ENCODE measurements at regions not wholly inside any gene's neighbourhood (a gene's known extent, or its start where the extent isn't known, plus 50 kb on each side); places are given as distances from the start of the nearest gene placed in this dataset.
"Not testable (repeated sequence)": the region's sequence is repeated elsewhere in the genome, so short reads cannot be mapped to it uniquely, and the experiment has no call there.

DNA sequence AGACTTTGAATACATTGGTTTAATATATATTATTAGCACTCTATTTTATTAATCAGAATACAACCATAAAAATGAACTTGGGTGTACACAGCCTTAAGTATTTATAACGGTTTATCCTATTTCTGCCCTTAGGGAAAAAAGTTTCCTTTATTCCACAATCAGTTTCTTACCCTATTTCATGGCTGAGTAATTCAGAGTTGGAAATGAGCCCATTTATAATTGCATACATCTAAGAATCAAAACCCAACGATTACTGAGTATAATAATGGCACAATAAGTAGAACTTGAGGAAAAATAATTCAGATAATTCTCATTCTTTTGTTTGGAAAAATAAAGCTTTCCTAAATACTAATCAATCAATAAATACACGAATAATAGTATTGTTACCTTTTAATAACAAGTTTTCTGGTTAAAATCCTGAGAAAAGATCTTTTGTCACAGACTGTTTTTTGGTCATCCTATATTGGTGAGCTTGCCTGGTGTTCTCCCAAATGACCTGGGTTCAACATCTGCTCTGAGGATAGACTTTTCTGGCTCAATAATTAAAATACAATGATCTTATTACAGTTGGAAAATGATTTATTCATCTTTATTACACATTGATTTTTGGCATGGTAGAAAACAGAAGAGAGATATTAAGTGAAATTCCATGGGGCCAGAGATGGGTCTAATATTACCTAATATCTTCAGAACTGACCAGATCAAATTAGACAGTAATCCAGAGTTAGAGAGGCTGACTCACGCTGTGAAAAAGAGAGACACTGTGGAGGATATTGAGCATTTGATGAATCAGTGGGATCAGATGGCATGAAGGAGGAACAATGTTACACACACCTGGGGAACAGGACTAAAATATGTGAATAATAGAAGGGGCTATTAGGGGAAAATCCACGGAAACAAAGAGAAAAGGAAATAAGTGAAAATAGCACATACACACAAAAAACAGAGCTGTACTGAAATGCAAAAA is 162.1 kb upstream of the TBX18 start:
- no peak for DNase-seq (ENCODE audit: low read depth)

DNA sequence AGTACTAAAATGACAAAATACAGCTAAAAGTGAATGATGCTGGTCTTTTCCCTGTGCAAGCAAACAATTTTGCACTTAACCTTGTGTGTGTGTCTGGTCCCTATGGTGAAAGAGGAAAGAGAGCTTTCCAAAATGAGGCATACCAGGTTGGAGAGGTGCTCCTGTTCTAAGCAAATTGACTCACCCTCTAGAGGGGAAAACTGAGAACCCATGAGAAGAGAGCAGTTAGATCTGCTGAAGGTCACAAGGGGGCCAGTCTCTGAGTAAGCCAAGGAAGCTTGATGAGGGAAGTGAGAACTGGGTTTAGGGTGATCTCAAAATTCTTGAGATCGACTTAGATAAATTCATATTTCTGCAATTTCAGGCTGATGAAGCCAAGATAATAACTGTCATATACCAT is 157.5 kb upstream of the TBX18 start:
- no peak for DNase-seq (ENCODE audit: low read depth)

DNA sequence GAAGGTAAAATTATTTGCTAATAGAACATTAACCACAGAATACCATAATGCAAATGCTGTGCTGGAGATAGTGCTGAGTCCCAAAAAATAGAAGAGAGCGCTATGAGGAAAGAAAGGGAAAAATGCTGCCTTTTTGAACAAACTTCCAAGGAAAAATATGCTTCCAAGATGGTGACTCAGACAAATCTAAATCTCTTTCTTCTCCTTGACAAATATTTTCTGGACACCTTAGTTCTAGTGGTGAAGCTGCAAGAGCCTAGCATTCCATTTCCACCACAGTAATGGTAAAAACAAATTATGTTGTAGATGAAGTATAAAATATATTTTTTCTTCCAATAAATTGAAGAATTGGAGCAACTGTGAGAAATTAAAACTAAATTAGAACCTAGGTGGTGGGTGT is 155.6 kb upstream of the TBX18 start:
- DNase-seq (ENCODE audit: low read depth), result no peak

DNA sequence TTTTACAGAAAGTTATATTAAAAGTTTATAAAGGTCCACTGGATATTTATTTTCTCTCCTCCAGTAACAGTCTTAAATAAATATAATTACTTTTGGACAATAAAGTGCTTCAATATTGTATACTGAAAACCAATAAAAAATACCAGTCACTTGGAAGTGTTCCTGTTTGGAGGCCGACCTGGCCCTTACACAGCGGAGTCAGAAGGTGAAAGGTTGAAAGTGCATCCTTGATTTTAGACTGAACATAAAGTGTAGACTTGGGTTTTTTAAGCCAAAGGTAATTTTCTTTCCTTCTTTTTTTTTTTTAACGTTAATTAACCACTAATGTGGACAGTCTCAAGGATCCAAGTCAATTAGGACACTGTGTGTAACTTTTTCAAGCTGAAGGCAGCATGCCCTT is 152.3 kb upstream of the TBX18 start:
- DNase-seq (ENCODE audit: low read depth), result no peak

DNA sequence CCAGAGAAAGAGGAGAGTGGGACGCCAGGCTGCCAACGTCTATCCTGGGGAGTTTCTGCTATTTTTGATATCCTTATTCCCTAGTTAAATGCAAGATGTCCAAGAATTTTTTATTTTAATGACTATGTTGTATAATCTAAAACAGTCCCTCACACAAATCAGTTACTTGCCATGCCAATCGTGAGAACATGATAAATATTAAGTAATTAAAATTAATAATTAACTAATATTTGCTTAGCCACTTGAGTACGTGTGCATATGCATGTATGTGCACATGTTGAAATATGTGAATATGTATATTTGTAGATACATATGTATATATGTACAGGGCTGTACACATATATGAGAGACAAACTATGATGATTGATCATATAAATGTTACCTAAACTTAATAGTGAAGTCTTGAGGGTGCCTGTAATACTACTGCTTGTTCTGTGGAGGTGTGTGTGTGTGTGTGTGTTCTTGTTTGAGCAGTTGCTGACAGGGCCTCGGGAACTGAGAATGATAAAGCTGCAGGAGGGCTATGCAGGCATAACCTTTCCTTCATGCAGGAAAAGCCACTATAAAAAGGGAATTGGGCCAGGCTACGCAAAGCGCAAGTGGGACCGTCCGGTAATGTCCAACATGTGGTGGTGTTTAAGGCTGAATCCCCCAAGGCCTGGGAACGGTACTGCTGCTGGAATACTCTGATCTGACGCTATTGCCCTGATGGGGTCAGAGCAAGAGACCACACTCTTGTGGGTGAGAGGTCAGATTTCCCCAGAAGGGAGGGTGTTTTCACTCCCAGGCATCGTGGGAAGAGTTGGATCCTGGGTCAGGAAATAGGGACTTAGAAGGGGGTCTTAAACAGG is 148.3 kb upstream of the TBX18 start:
- no peak for DNase-seq (ENCODE audit: low read depth)

DNA sequence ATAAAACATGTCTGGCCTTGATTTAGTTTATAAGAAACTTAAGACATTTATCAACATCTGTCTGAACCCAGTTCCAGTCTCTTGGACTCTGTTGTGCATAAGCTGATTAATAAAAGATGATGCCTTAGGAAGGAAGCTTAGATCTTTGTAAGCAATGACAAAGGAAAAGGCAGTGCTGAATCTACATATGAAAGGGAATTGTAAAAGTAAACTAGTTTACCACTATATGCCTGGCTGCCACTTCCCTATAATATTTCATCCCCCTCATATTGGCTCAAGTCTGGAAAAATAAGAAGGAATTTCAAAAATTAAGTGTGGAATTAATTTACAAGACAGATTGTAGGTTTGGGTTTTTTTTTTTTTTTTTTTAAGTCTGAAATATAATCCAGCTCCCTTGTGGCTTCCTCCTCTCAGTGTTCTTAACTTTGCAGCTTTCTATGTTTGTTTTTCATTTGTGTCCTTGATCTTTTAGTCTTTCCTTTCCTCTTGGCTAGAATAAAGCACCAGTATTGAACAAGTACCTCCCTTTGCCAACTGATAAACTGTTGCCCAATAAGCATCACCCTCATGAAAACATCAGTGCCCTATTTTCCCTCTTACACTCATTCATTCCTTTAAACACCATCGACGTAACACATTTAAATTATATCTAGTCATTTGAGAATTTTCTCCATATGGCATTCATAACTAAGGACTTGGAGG is 146.7 kb upstream of the TBX18 start:
- DNase-seq (ENCODE audit: low read depth), result no peak

DNA sequence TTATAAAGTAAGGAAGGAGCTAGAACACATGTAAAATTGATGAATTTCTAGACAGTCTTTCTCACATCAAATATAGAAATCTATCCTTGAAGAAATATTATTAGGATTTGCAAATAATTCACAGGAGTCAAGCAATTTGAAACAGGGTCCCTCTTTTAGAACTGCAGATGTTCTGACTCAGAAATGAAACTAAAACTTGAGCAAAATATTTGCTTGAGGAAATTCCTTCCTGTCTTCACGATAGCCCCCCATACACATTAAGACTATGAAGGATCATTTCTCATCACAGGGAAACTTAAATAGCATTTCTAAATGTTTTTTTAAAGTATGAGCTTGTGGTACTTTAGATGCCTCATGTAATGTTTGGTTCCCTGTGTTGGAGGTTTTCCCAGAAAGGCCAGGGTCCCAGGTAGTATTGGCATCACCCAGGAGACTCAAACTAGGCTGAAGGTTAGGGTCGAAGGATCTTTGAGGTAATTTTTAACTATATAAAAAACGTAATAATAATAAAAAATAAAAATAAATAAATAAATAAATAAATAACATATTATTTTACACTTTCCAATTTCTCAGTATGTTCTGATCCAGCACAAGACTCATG is 144.0 kb upstream of the TBX18 start:
- DNase-seq (ENCODE audit: low read depth), result no peak

DNA sequence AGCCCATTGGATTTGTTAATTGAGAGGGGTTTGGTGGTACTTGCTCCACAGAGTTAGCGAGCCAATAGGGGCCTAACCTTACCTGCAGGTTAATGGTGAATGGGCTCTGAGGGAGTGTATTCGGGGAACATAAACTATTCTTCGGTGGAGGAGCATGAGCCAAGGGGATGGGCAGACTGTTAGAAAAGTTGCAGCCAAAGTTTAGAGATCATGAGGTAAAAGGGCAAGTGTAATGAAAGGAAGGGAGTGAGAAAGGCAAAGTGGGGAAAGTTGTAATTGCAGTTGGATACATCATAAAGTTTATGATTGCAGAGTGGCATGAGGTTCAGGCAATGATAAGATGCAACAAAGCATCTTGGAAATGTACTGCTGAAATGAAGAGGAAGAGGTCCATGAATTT is 142.1 kb upstream of the TBX18 start:
- DNase-seq (ENCODE audit: low read depth), result no peak

DNA sequence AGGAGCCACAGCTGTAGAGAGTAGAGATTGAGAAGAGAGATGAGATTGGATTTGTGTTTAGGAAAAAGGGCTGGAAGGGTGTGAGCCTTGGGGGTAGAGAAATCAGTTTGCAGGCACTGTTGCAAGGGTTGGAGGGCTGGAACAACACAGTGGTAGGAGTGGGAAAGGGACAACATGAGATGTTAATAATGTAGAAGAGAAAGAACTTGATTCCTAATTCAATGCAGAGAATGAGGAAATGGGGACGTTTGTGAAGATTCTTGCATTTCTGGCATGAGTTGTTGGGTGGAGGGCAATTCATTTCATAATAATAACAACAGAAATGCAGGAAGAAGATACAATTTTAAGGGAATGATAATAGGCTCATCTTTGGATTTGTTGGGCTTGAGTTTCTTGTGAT is 141.4 kb upstream of the TBX18 start:
- no peak for DNase-seq (ENCODE audit: low read depth)

DNA sequence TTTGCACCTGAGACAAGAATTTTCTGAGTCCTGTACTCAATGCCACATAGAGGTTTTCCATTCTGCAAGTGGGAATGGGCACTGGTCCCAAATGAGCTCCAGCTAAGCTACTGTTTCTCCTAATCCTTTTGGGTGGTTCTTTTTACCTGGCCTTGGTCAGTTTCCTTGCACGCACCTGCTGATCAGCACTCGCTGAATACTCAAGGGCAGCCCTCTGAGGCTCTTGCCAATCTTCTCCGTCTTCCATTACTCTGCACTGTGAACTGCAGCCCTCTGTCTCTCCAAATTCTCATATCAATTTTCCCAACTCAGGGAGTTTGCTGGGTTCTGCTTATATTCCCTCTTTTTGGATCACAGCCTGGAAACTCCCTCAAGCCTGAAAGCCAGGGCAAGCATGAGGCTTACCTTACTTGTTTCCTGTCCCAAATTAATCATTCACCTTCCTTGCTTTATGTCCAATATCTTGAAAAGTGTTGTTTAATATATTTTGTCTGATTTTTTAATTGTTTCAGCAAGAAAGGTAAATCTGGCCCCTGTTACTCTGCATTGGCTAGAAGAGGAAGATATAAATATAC is 138.0 kb upstream of the TBX18 start:
- no peak for DNase-seq (ENCODE audit: low read depth)

DNA sequence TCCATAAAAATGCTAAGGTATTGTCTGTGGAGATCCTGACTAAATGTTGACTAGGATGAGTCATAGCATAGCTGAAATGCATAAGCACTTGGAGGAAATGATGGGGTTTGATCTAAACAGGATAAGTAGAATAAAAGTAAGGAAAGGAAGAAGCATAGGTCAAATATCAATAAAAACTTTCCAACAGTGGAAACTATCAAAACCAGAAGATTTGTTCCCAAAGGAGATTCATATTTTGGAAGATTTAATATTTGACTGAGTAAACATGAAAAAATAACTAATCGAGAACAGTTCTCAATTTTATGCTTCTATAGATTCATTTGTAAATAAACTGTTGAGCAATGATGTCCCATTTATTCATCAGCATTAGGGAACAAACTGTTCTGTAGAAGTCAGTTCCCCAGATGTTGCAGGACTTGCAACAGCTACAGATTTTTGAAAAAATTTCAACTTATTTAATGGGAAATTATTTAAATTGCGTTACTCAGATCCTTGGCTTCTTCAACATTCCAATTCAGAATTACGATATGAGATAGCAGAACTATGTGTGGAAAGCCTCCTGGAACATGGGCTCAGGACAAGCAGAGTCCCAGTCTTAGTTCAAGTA is 133.7 kb upstream of the TBX18 start:
- no peak for DNase-seq (ENCODE audit: low read depth)

DNA sequence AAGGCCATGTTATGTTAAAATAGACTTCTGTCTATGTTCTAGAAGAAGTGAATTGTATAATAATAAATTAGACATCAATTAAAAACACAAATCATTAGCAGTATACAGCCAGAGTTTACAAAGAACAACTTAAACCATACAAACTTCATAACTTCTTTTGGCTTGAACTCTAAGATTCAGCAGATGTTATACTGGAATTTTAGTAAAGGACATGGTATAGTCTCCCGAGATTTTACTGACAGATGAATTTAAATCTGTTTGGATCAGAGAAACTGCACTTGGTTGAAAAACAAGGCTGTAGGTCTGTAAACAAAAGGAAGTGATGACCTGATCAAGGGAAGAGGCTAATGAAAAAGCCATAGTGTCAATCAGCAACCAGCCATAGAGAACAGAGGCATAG is 132.6 kb upstream of the TBX18 start:
- no peak for DNase-seq (ENCODE audit: low read depth)

DNA sequence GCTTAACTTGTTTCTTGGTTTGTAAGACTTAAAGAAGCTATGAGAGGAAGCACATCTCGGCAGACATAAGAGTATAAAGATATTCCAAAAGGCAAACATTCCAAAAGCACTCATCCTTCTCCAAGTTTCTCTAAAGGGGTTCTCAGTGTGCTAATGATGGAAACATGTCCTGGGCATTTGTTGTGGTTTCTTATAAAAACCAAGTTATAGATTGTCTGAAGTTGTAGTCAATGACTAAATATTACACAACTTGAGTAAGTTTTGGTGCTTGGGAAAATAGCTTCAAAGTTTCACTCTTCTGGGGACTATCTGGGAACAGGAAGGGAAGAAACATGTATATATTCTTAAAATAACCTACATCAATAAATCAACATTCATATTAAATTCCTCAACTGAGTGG is 128.3 kb upstream of the TBX18 start:
- DNase-seq (ENCODE audit: low read depth), result peak; percentile 3

DNA sequence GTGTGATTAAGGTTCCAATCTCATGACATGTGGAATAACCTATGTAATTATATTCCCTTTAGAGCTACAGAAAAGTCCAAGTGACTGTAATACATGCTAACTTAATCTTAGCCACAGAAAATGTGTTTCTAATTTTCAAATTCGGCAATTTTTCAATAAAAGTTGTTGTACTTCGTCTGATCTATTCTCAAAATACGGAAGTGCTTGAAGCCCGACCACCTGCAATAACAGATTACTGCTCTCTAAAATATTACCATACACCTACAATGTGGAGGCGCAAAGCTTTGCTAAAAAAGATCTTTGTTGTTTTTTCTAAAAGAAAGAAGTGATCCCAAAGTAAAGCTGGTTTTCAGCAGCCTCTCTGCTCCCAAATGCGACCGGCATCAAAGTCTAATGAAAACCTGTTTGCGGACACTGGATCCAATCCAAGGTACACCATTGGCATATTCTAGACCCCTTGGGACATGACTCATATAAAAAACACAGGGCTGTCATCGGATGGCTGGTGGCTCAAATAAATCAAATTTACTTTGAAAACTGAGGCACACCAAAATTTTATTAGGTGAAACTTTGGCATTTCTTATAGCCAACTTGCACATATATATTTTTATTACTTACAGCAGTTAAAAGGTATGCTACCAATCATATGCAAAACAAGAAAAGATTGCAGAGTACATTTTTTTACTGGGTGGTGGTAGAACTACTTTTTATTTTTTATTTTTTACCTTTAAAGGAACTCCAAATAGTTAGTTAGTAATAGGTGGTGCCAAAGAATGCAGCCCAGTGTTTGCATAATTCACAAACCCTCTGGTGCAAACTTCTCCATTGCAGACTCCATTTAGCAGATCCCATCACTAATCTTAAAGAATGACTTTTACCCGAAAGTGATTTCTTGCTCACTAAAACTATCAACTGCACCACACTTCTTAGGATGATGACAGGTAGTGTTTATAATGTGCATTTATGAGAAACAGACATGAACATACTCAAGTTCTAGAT is 118.7 kb upstream of the TBX18 start:
- no peak for DNase-seq (ENCODE audit: low read depth)

DNA sequence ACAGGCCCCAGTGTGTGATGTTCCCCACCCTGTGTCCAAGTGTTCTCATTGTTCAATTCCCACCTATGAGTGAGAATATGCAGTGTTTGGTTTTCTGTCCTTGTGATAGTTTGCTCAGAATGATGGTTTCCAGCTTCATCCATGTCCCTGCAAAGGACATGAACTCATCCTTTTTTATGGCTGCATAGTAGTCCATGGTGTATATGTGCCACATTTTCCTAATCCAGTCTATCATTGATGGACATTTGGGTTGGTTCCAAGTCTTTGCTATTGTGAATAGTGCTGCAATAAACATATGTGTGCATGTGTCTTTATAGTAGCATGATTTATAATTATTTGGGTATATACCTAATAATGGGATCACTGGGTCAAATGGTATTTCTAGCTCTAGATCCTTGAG is 115.0 kb upstream of the TBX18 start:
- DNase-seq (ENCODE audit: low read depth), result not testable (repeated sequence)

DNA sequence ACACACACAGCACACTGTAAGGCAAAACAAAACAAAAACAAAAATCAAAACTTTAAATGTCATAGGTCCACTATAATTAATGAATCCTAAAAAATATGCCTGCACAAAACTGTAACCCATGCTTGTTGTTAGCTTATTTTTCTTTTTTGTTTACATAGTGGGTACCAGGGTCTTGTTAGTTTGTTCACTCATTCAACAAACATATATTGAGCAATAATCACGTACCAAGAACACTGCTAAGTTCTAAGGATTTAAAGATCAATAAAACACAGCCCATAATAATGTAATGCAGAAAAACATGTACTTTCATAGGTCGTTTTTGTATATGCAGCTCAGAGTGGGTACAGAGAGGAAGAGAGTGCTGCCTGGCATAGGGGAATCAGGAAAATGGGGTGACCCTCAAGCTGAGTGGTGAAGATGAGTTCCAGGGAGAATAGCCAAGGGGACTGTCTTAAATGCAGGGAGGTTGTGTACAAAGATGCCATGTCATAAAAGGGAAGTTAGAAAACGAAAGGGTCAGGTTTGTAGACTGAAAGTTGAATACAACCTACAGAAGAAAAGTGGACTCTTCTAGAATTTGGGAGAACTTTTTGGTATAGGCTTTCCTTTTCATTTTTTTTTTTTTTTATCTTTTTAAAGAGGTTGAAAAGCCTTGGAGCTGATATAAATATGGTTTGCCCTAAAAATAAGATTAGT is 113.3 kb upstream of the TBX18 start:
- no peak for DNase-seq (ENCODE audit: low read depth)

DNA sequence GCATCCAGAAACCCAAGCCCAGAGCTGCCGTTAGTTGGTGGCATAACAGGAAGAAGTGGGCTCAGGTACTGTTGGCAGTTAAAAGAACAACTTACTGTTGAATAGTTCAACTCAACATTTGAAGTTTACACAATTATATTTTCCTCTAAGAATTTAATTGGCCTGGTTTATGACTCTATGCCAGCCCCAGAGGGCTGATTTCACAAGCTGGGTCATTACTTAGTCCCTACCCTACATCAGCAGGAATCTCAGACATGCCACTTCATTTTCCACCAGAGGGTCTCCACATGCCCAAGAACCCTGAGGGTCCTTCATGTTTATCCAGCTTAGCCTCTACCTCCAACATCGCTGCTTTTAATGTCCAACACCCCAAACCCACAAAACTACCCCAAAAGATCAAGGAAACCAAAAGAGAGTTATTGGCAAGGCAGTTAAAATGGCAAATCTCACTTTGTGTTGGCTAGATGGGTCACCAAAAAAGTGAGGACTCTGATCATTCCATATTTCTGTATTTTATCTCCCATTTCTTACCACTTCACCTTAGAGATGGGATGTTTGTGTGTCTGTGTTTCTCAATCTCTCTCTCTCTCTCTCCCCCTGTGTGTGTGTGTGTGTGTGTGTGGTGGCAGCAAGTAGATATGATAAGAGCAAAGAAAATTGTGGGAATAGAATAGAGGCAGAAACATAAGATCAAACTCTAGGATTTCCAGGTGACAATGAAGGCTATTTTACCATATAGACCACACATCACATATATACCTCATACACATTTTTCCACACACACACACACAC is 112.5 kb upstream of the TBX18 start:
- no peak for DNase-seq (ENCODE audit: low read depth)

DNA sequence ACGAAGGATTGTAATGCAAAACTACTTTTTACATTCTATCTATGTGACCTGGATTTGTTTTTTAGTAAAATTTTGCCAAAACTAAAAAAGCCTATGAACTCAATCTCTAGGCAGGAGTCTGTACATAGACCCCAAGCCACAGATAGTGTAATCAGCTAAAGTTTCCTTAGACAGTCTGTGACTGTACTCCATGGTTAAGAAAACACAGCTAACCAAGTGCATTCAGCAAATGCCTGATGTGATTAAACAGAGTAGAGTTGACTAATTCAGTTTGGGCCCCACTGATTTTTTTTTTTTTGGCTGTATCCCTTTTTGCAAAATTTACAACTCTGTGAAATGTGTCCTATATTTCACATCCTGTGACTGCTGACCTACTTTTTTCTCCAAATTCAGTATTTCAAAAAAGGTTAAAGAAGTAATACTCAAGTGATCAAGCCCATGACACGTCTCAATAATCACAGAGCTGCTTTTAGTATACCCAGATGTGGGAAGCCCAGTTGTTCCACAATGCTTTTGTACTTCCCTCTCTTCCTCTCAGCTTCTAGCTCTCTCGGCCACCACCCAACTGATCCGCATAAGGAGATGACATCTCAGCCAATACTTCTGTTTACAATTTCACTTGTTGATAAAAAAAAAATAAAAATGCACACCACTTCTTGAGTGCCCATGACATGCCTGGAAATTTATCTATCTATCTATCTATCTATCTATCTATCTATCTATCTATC is 108.8 kb upstream of the TBX18 start:
- DNase-seq (ENCODE audit: low read depth), result no peak
